Uterus (tissue), 2 donors: ENCODE measurements at regions not wholly inside any gene's neighbourhood (a gene's known extent, or its start where the extent isn't known, plus 50 kb on each side); places are given as distances from the start of the nearest gene placed in this dataset.

Experiments used
- POLR2A ChIP-seq, 2 donors: fragments of 450-650 bp; IDR thresholded peaks; one replicate each; pipeline ENCODE4 v1.6.1; 2016; ENCODE audit warnings: antibody characterized with exemption in 2 of 2, mild to moderate bottlenecking in 1 of 2, moderate library complexity in 1 of 2
- TF ChIP-seq, protein P1 (sequence below), 4 experiments: fragments of 200-600 bp in 2 of 4; fragments of 450-650 bp in 2 of 4; sonication (generic) in 2 of 4; IDR thresholded peaks; one replicate each; pipeline ENCODE4 v1.5.1; 2016 to 2019; ENCODE audit warnings: antibody characterized with exemption in 4 of 4, mild to moderate bottlenecking in 2 of 4, moderate library complexity in 1 of 4

DNA sequence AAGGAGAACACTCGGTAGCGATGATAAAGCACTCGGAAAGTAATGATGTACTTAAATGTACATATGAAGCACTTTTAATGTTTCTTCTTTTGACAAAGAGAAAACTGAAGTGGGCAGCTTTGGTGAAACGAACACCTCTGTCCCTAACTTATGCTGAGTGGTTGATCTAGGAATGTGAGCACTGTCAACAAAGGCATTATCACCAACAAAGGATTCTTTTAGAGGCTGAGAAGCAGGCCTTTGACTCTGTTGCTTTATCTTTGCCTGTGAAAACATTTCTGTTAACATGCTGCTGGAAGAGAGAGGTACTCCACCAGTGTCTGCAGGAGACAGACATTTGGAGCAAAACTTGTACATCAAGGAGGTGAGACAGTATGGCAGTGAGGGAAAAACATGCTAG, 103.2 kb upstream of the VRK1 start:
- TF ChIP-seq POLR2A (IDR thresholded peaks at IDR 0.05), result no peak
- TF ChIP-seq, protein P1, sequence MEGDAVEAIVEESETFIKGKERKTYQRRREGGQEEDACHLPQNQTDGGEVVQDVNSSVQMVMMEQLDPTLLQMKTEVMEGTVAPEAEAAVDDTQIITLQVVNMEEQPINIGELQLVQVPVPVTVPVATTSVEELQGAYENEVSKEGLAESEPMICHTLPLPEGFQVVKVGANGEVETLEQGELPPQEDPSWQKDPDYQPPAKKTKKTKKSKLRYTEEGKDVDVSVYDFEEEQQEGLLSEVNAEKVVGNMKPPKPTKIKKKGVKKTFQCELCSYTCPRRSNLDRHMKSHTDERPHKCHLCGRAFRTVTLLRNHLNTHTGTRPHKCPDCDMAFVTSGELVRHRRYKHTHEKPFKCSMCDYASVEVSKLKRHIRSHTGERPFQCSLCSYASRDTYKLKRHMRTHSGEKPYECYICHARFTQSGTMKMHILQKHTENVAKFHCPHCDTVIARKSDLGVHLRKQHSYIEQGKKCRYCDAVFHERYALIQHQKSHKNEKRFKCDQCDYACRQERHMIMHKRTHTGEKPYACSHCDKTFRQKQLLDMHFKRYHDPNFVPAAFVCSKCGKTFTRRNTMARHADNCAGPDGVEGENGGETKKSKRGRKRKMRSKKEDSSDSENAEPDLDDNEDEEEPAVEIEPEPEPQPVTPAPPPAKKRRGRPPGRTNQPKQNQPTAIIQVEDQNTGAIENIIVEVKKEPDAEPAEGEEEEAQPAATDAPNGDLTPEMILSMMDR (IDR thresholded peaks at IDR 0.05), result no peak
